Trophoblast cell (in vitro differentiated cells and primary cell): ENCODE measurements at regions not wholly inside any gene's neighbourhood (a gene's known extent, or its start where the extent isn't known, plus 50 kb on each side); places are given as distances from the start of the nearest gene placed in this dataset.

ENCODE experiments used
- DNase-seq, 2 donors: peaks; one replicate each; pipeline ENCODE4 v3.0.0-alpha.2; 2016
- H2AFZ ChIP-seq: 2 replicates; pipeline ENCODE4 v1.6.1; 2013; ENCODE audit warnings: low read length, moderate library complexity, mild to moderate bottlenecking; ENCODE audit not compliant: insufficient read depth, poor library complexity
- H2AK5ac ChIP-seq: 2 replicates; pipeline ENCODE4 v1.6.1; 2013; ENCODE audit warnings: mild to moderate bottlenecking, low read length
- H2BK120ac ChIP-seq: 2 replicates; pipeline ENCODE4 v1.6.1; 2013; ENCODE audit warnings: low read length, mild to moderate bottlenecking, moderate library complexity; ENCODE audit not compliant: insufficient read depth, poor library complexity
- H2BK12ac ChIP-seq: 2 replicates; pipeline ENCODE4 v1.6.1; 2013; ENCODE audit warnings: mild to moderate bottlenecking, low read length, moderate library complexity
- H2BK5ac ChIP-seq: 2 replicates; pipeline ENCODE4 v1.6.1; 2013; ENCODE audit warnings: low read length, low read depth, moderate library complexity, mild to moderate bottlenecking; ENCODE audit not compliant: poor library complexity
- H3K14ac ChIP-seq: 2 replicates; pipeline ENCODE4 v1.6.1; 2013; ENCODE audit warnings: mild to moderate bottlenecking, low read length
- H3K18ac ChIP-seq: 2 replicates; pipeline ENCODE4 v1.6.1; 2013; ENCODE audit warnings: mild to moderate bottlenecking, low read length
- H3K23ac ChIP-seq: 2 replicates; pipeline ENCODE4 v1.6.1; 2013; ENCODE audit warnings: low read length
- H3K27ac ChIP-seq: 2 replicates; pipeline ENCODE4 v1.5.1; 2013; ENCODE audit warnings: low read depth, mild to moderate bottlenecking, inconsistent platforms, low read length, moderate library complexity
- H3K27me3 ChIP-seq: 2 replicates; pipeline ENCODE4 v1.6.1; 2013; ENCODE audit warnings: inconsistent platforms, mild to moderate bottlenecking, low read length, moderate library complexity; ENCODE audit not compliant: insufficient read depth
- H3K36me3 ChIP-seq, 2 experiments: 1 replicate in 1 of 2; 2 replicates in 1 of 2; pipeline ENCODE4 v1.6.1; 2013; ENCODE audit warnings: low read length in 2 of 2, mild to moderate bottlenecking in 2 of 2, moderate library complexity in 1 of 2; ENCODE audit not compliant: insufficient read depth in 2 of 2, control insufficient read depth in 1 of 2
- H3K4ac ChIP-seq: 2 replicates; pipeline ENCODE4 v1.6.1; 2013; ENCODE audit warnings: low read depth, mild to moderate bottlenecking, low read length, moderate library complexity
- H3K4me1 ChIP-seq, 2 experiments: 1 replicate in 1 of 2; 2 replicates in 1 of 2; pipeline ENCODE4 v1.6.1; 2013; ENCODE audit warnings: low read length in 2 of 2, mild to moderate bottlenecking in 2 of 2, moderate library complexity in 1 of 2; ENCODE audit not compliant: insufficient read depth in 2 of 2, control insufficient read depth in 1 of 2
- H3K4me2 ChIP-seq: 2 replicates; pipeline ENCODE4 v1.6.1; 2013; ENCODE audit warnings: inconsistent platforms, mild to moderate bottlenecking, low read length, moderate library complexity
- H3K4me3 ChIP-seq: 2 replicates; pipeline ENCODE4 v1.5.1; 2013; ENCODE audit warnings: mild to moderate bottlenecking, low read depth, low read length, inconsistent platforms
- H3K79me1 ChIP-seq: one replicate; pipeline ENCODE4 v1.6.1; 2013; ENCODE audit warnings: low read length
- H3K79me2 ChIP-seq: 2 replicates; pipeline ENCODE4 v1.6.1; 2013; ENCODE audit warnings: low read length, mild to moderate bottlenecking; ENCODE audit not compliant: control insufficient read depth, insufficient read depth, poor library complexity
- H3K9ac ChIP-seq: 2 replicates; pipeline ENCODE4 v1.6.1; 2013; ENCODE audit warnings: mild to moderate bottlenecking, low read length
- H3K9me3 ChIP-seq: 2 replicates; pipeline ENCODE4 v1.6.1; 2013; ENCODE audit warnings: low read depth, mild to moderate bottlenecking, control low read depth, inconsistent platforms, low read length; ENCODE audit not compliant: insufficient read depth
- H4K12ac ChIP-seq: 2 replicates; pipeline ENCODE4 v1.6.1; 2013; ENCODE audit warnings: low read depth, mild to moderate bottlenecking, low read length, moderate library complexity
- H4K8ac ChIP-seq: 2 replicates; pipeline ENCODE4 v1.6.1; 2013; ENCODE audit warnings: low read depth, mild to moderate bottlenecking, low read length, moderate library complexity
- H4K91ac ChIP-seq: one replicate; pipeline ENCODE4 v1.6.1; 2013; ENCODE audit warnings: low read depth, mild to moderate bottlenecking, low read length, moderate library complexity
- WGBS: extraction: QIAGEN DNeasy Blood & Tissue Kit; methylation state at CpG from one replicate; pipeline ENCODE4 v1.1.7; 2013; ENCODE audit warnings: missing lambda C conversion rate; ENCODE audit not compliant: insufficient read length, insufficient coverage; ENCODE audit errors: extremely low coverage; 5-methylcytosine and 5-hydroxymethylcytosine counted together

DNA sequence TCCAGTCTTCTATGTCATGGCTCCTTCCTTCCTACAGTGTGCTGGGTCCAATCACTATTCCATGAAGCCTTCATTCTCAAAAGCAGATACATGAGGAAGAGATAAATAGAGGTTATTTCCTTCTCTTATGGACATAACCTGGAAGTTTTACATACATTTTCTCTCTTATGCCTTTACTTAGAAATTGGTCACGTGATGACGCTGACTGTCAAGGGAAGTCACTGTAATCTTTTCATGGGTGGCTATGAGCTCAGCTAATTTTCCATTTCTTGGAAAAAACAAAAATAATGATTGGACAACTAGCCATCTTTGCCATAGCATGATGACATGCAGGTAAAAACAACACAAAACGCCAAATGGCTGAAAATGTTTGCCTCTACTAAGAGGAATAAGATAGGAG, 151.6 kb upstream of the PRSS16 start:
- Histone ChIP-seq H3K27ac (no peak overlapping the region), H3K79me1 (peaks cover 5% of the 10 kb centered on the region), H2AFZ (no peak overlapping the region), H3K27me3 (no peaks in the 10 kb centered on the region), H3K4me1 (peaks cover 5 to 6% of the 10 kb centered on the region in 2 experiments), H3K4ac (no peak overlapping the region), H2BK12ac (no peak overlapping the region), H3K4me3 (no peak overlapping the region), H4K12ac (no peak overlapping the region), H3K79me2 (peaks cover 2% of the 10 kb centered on the region), H4K91ac (no peak overlapping the region), H2AK5ac (no peak overlapping the region), H3K9ac (no peak overlapping the region), H3K14ac (no peak overlapping the region), H4K8ac (no peak overlapping the region), H3K4me2 (no peak overlapping the region), H2BK120ac (no peak overlapping the region), H3K9me3 (no peaks in the 10 kb centered on the region), H2BK5ac (no peak overlapping the region), H3K18ac (no peak overlapping the region), H3K23ac (no peak overlapping the region), H3K36me3 (no peaks in the 10 kb centered on the region)
- DNase-seq, result no peak
- WGBS, result no CpG with 5 or more reads among the region's 3 CpGs

DNA sequence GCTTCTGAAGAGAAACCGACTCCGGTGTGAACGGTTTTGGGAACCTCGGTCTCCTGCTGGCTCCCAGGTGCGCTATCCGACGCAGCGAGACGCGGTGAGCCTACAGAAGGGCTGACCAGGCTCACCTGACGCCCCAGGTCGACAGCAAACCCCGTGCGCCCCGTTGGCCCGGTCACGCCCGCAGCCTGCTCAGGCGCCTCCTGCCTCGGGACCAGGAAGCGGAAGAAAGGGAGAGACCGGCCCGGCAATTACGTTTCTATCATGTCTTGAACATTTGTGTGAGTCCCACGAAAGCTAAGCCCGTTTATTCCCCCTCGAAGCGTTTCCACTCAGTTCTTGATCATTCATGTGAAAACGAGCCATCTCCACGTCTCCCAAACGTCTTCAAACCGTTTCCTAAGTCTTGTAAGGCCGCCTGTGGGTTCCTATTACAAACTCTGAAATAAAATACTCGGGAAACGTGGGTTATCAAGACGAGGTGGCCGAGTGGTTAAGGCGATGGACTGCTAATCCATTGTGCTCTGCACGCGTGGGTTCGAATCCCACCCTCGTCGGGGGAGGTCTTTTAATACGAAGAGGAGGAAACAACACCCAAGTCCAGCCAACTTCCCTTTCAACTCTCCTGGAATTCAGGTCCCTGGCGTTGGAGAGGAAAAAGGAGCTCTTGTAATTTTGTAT, 150.5 kb upstream of the PRSS16 start:
- Histone ChIP-seq H3K4me3 (peak overlapping the region; percentile 72), H3K23ac (no peak overlapping the region), H2BK12ac (no peak overlapping the region), H3K18ac (peak overlapping the region; percentile 57), H3K4me2 (peak overlapping the region; percentile 76), H2AFZ (peak overlapping the region; percentile 77), H4K8ac (peak overlapping the region; percentile 92), H2BK120ac (no peak overlapping the region), H3K36me3 (no peaks in the 10 kb centered on the region), H3K4me1 (peaks cover 2 to 4% of the 10 kb centered on the region in 2 experiments), H3K79me2 (peaks cover 2% of the 10 kb centered on the region), H3K14ac (peak overlapping the region; percentile 42), H4K12ac (peak overlapping the region; percentile 10), H3K27me3 (no peaks in the 10 kb centered on the region), H3K79me1 (peaks cover 5% of the 10 kb centered on the region), H3K4ac (no peak overlapping the region), H2BK5ac (no peak overlapping the region), H3K9ac (no peak overlapping the region), H3K27ac (no peak overlapping the region), H3K9me3 (no peaks in the 10 kb centered on the region), H2AK5ac (no peak overlapping the region), H4K91ac (peak overlapping the region; percentile 34)
- DNase-seq, result peak; percentile 17 to 56
- no CpG with 5 or more reads among the region's 45 CpGs for WGBS

DNA sequence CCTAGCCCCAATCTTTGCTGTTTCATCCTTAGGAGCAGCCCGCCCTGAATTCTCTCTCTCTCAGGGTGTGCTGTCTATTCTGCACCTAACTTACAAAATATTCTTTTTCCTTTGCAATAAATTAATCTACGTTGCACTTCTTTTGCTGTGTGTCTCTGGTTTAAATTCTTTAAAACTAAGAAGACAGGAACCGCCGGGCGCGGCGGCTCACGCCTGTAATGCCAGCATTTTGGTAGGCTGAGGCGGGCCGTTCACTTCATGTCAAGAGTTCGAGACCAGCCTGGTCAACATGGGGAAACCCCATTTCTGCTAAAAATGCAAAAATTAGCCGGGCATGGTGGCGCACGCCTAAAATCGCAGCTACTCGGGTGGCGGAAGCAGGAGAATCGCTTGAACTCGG, 148.5 kb upstream of the PRSS16 start:
- peak in 1 of 2 donors; percentile 32 for DNase-seq
- no peak overlapping the region for H4K91ac ChIP-seq
- peaks cover 5% of the 10 kb centered on the region for H3K79me1 ChIP-seq
- H3K9ac ChIP-seq, result no peak overlapping the region
- H3K27ac ChIP-seq, result no peak overlapping the region
- H2AFZ ChIP-seq, result no peak overlapping the region
- no peak overlapping the region for H4K12ac ChIP-seq
- no peaks in the 10 kb centered on the region for H3K9me3 ChIP-seq
- peaks cover 0 to 3% of the 10 kb centered on the region in 2 experiments for H3K4me1 ChIP-seq
- no peaks in the 10 kb centered on the region for H3K27me3 ChIP-seq
- H3K4ac ChIP-seq, result no peak overlapping the region
- no peak overlapping the region for H3K14ac ChIP-seq
- H4K8ac ChIP-seq, result no peak overlapping the region
- no CpG with 5 or more reads among the region's 19 CpGs for WGBS
- H2BK5ac ChIP-seq, result no peak overlapping the region
- no peak overlapping the region for H2BK120ac ChIP-seq
- no peak overlapping the region for H3K23ac ChIP-seq
- no peak overlapping the region for H2AK5ac ChIP-seq
- no peak overlapping the region for H3K4me2 ChIP-seq
- no peak overlapping the region for H3K4me3 ChIP-seq
- H3K18ac ChIP-seq, result no peak overlapping the region
- peaks cover 2% of the 10 kb centered on the region for H3K79me2 ChIP-seq
- no peak overlapping the region for H2BK12ac ChIP-seq
- H3K36me3 ChIP-seq, result no peaks in the 10 kb centered on the region

DNA sequence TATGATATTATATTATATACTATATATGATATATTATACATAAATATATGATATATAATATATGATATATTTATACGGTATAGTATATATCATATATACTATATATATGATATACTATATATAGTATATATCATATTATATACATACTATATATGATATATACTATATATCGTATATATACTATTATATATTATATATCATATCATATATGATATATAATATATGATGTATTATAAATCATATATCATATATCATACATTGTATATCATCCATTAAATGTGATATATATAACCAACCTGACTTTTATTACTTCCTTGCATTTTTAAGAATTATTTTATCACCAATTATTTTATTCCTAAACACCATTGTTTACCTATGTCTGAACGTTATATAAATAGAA, 146.6 kb upstream of the PRSS16 start:
- no peak overlapping the region for H2BK12ac ChIP-seq
- H3K27ac ChIP-seq, result no peak overlapping the region
- no peaks in the 10 kb centered on the region for H3K36me3 ChIP-seq
- no peak overlapping the region for H3K18ac ChIP-seq
- no peak for DNase-seq
- no peak overlapping the region for H3K9ac ChIP-seq
- no peak overlapping the region for H3K4ac ChIP-seq
- H2AK5ac ChIP-seq, result no peak overlapping the region
- no peak overlapping the region for H3K4me2 ChIP-seq
- no peak overlapping the region for H3K23ac ChIP-seq
- H2AFZ ChIP-seq, result no peak overlapping the region
- H3K79me1 ChIP-seq, result peaks cover 5% of the 10 kb centered on the region
- H4K8ac ChIP-seq, result no peak overlapping the region
- peaks cover 0 to 3% of the 10 kb centered on the region in 2 experiments for H3K4me1 ChIP-seq
- no CpG with 5 or more reads among the region's 3 CpGs for WGBS
- H4K91ac ChIP-seq, result no peak overlapping the region
- no peaks in the 10 kb centered on the region for H3K9me3 ChIP-seq
- H3K4me3 ChIP-seq, result no peak overlapping the region
- no peak overlapping the region for H4K12ac ChIP-seq
- H3K14ac ChIP-seq, result no peak overlapping the region
- H3K79me2 ChIP-seq, result peaks cover 2% of the 10 kb centered on the region
- no peak overlapping the region for H2BK5ac ChIP-seq
- no peaks in the 10 kb centered on the region for H3K27me3 ChIP-seq
- no peak overlapping the region for H2BK120ac ChIP-seq
